Heart left ventricle (tissue), 16 donors: ENCODE measurements at regions not wholly inside any gene's neighbourhood (a gene's known extent, or its start where the extent isn't known, plus 50 kb on each side); places are given as distances from the start of the nearest gene placed in this dataset.

Experiments used
- ATAC-seq, 4 donors: fragments of 200-7000 bp; cut with Tn5 transposase; one replicate each; pipeline ENCODE4 v1.9.1; 2020 to 2022; ENCODE audit warnings: moderate library complexity in 4 of 4, mild to moderate bottlenecking in 3 of 4, moderate number of reproducible peaks in 1 of 4
- DNase-seq, 5 donors: peaks; one replicate each; pipeline ENCODE4 v3.0.0-alpha.2; 2020
- H3K27ac ChIP-seq, 12 donors: fragments of 200-600 bp; sonication (generic) in 4 of 12; one replicate each; pipeline versions ENCODE4 v1.5.0 to v1.8.0; 2016 to 2022; ENCODE audit warnings: mild to moderate bottlenecking in 2 of 12
- H3K27me3 ChIP-seq, 9 donors: fragments of 200-600 bp; sonication (generic) in 2 of 9; one replicate each; pipeline versions ENCODE4 v1.5.1 to v1.8.0; 2016 to 2022; ENCODE audit warnings: mild to moderate bottlenecking in 3 of 9
- H3K36me3 ChIP-seq, 9 donors: fragments of 200-600 bp; sonication (generic) in 2 of 9; one replicate each; pipeline versions ENCODE4 v1.5.0 to v1.8.0; 2018 to 2022; ENCODE audit warnings: mild to moderate bottlenecking in 2 of 9
- H3K4me1 ChIP-seq, 12 donors: fragments of 200-600 bp; sonication (generic) in 4 of 12; one replicate each; pipeline versions ENCODE4 v1.5.0 to v1.8.0; 2016 to 2022; ENCODE audit warnings: mild to moderate bottlenecking in 3 of 12
- H3K4me3 ChIP-seq, 12 donors: fragments of 200-600 bp; sonication (generic) in 4 of 12; one replicate each; pipeline versions ENCODE4 v1.5.0 to v1.8.0; 2017 to 2022; ENCODE audit warnings: mild to moderate bottlenecking in 9 of 12, moderate library complexity in 4 of 12
- H3K9me3 ChIP-seq, 12 donors: fragments of 200-600 bp; sonication (generic) in 4 of 12; one replicate each; pipeline versions ENCODE4 v1.5.0 to v1.8.0; 2016 to 2022; ENCODE audit warnings: mild to moderate bottlenecking in 1 of 12
- CTCF ChIP-seq, 12 donors: fragments of 200-600 bp; sonication (generic) in 4 of 12; IDR thresholded peaks; one replicate each; pipeline versions ENCODE4 v1.5.0 to v1.8.0; 2018 to 2022; ENCODE audit warnings: antibody characterized with exemption in 12 of 12, mild to moderate bottlenecking in 5 of 12
- POLR2A ChIP-seq, 2 donors: fragments of 450-650 bp; IDR thresholded peaks; one replicate each; pipeline ENCODE4 v1.6.1; 2017; ENCODE audit warnings: antibody characterized with exemption in 2 of 2, mild to moderate bottlenecking in 2 of 2, moderate library complexity in 2 of 2
- WGBS, 4 donors: extraction: QIAGEN DNeasy Blood & Tissue Kit in 2 of 4; methylation state at CpG; one replicate each; pipeline versions ENCODE4 v1.1.5 to v1.1.7; 2013 to 2018; 5-methylcytosine and 5-hydroxymethylcytosine counted together
- intact Hi-C, 10 donors: fragments of 100-400 bp; cut with DNase I; formaldehyde crosslinking; loops; one replicate each; pipeline versions ENCODE4 v1.11.1 to v1.14.2; 2022
- donor health status: ischemic (EF 13 %, LVEDD 7.1; RV severe dilation, severe dysfunction).
- donor health status: healthy with polysubstance abuse.
- donor health status: DM: no; HTN: yes; CAD: no.
- donor health status: DM: no; HTN: no; CAD: no.
- donor health status: ischemic (EF 25% LVEDD 6.9; RV normal size, moderate dysfunction).
- donor health status: ischemic (EF 25% LVEDD 5.7; RV mildly dilated, moderate dysfunction).
- donor health status: healthy.
- donor health status: DM: yes; HTN: yes; CAD: no.
- donor health status: ischemic (EF 35%, LVEDD 5.7; RV mildly dilated, moderate dysfunction).
- donor health status: nonischemic (EF 11% LVEDD 7.7; RV severe dilation, severe dysfunction).
- donor health status: DM: yes; HTN: yes; CAD: no.
- donor health status: PGD.
- donor health status: ischemic (EF 29% LVEDD 5.4; RV normal size, mild dysfunction).
- donor health status: nonischemic (EF 23%, LVEDD 6.1; RV moderate dilation, normal function).

GRCh38 chr2:217658806-217659205 lies 344.0 kb downstream of the TNS1 start:
- no peak overlapping the region for H3K27ac ChIP-seq
- intact Hi-C loops, result loop anchor here in 4 of 10 donors (5.0 to 10.0 kb wide), 3 partner anchors 53 to 124 kb away; no protein-coding TSS in a partner anchor
- ATAC-seq (no peak), DNase-seq (no peak)
- H3K27me3 ChIP-seq, result no peaks in the 10 kb centered on the region
- no peaks in the 10 kb centered on the region for H3K9me3 ChIP-seq
- no peak overlapping the region for H3K4me3 ChIP-seq
- TF ChIP-seq POLR2A (IDR thresholded peaks at IDR 0.05), result no peak
- no peak for TF ChIP-seq CTCF (IDR thresholded peaks at IDR 0.05)
- no peaks in the 10 kb centered on the region for H3K36me3 ChIP-seq
- H3K4me1 ChIP-seq, result peaks cover 0 to 14% (median 0%) of the 10 kb centered on the region in 12 donors

DNA sequence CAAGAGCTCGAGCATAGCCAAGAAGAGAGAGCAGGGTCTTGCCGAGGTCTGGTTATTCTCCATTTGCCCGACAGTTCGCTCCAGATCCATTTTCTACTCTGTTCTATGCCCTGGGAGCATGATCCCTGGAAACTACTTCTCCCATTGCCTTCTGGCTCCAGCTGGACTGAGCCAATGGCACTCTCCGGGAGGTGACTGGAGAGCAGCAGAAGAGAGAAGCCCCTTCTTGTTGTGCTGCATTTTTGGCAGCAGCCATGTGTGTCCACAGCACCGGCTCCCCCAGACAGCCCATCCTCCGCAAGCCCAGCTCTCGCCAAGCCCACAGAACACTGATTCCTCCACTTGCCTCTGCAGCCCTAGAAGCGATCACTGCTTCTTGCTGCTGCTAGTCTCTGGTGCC lies 345.5 kb downstream of the TNS1 start:
- H3K4me3 ChIP-seq, result no peak overlapping the region
- no peak for TF ChIP-seq POLR2A (IDR thresholded peaks at IDR 0.05)
- TF ChIP-seq CTCF (IDR thresholded peaks at IDR 0.05), result no peak
- ATAC-seq, result no peak
- no peaks in the 10 kb centered on the region for H3K36me3 ChIP-seq
- no peak for DNase-seq
- H3K4me1 ChIP-seq, result peaks cover 0 to 22% (median 0%) of the 10 kb centered on the region in 12 donors
- intact Hi-C loops, result loop anchor here in 4 of 10 donors (5.0 to 10.0 kb wide), 3 partner anchors 55 to 122 kb away; no protein-coding TSS in a partner anchor
- 96 to 97% (median 97%) methylated on average over 9 of the region's 9 CpGs for WGBS, 4 donors
- no peaks in the 10 kb centered on the region for H3K9me3 ChIP-seq
- H3K27me3 ChIP-seq, result no peaks in the 10 kb centered on the region
- no peak overlapping the region for H3K27ac ChIP-seq

- DNase-seq (no peak), ATAC-seq (no peak)
- Histone ChIP-seq H3K4me1 (peaks cover 0 to 16% (median 0%) of the 10 kb centered on the region in 12 donors), H3K4me3 (no peak overlapping the region), H3K27ac (no peak overlapping the region), H3K27me3 (no peaks in the 10 kb centered on the region), H3K9me3 (no peaks in the 10 kb centered on the region), H3K36me3 (no peaks in the 10 kb centered on the region)
- intact Hi-C loops, result loop anchor here in 4 of 10 donors (5.0 to 10.0 kb wide), 3 partner anchors 56 to 122 kb away; no protein-coding TSS in a partner anchor
- TF ChIP-seq POLR2A (IDR thresholded peaks at IDR 0.05), result no peak
- no peak for TF ChIP-seq CTCF (IDR thresholded peaks at IDR 0.05)
- 85 to 94% (median 90%) methylated on average over 3 of the region's 3 CpGs for WGBS, 4 donors
Measured at GRCh38 chr2:217656316-217656715, 346.5 kb downstream of the TNS1 start.

DNA sequence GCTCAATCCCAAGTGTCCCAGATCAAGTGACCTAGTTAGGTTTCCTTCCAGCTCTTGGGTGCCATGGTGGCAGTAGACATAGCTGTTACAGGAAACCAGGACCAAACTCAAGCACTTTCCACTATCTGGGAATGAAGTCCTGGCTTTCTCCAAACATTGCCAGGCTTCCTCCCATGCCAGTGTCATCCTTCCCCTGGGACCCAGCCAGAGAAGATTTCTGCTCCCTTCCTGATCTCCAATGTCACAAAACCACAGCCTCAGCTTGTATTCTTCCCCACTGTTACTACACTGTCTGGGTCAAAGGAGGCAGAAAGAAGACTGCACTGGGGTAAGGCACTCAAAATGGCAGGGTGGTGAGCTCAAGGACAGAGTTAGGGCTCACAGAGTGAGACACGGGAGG lies 347.1 kb downstream of the TNS1 start:
- intact Hi-C loops, result loop anchor here in 4 of 10 donors (5.0 to 10.0 kb wide), 3 partner anchors 57 to 121 kb away; no protein-coding TSS in a partner anchor
- Histone ChIP-seq H3K4me1 (peaks cover 0 to 14% (median 0%) of the 10 kb centered on the region in 12 donors), H3K9me3 (no peaks in the 10 kb centered on the region), H3K27ac (peak overlapping the region in 1 of 12 donors; percentile 8), H3K36me3 (no peaks in the 10 kb centered on the region), H3K4me3 (no peak overlapping the region), H3K27me3 (no peaks in the 10 kb centered on the region)
- DNase-seq (no peak), ATAC-seq (no peak)
- WGBS, 4 donors, result 92 to 100% (median 98%) methylated on average over 1 of the region's 1 CpG
- TF ChIP-seq CTCF (IDR thresholded peaks at IDR 0.05) (no peak), POLR2A (IDR thresholded peaks at IDR 0.05) (no peak)
